OCI-LY7 (cell line): ENCODE measurements at regions not wholly inside any gene's neighbourhood (a gene's known extent, or its start where the extent isn't known, plus 50 kb on each side); places are given as distances from the start of the nearest gene placed in this dataset.

ENCODE experiments used
- EZH2phosphoT487 ChIP-seq: fragments of 200-600 bp; sonication (generic); IDR thresholded peaks from 2 replicates; pipeline ENCODE4 v1.6.1; 2018; ENCODE audit warnings: low read depth, borderline replicate concordance, mild to moderate bottlenecking, mixed run types, antibody characterized with exemption, low read length, moderate library complexity, mixed read lengths
- TF ChIP-seq, protein P1 (sequence below): fragments of 200-600 bp; sonication (generic); conservative IDR thresholded peaks from 2 replicates; pipeline ENCODE4 v1.5.1; 2014; ENCODE audit warnings: mild to moderate bottlenecking, antibody characterized with exemption, low read length, moderate library complexity, mixed read lengths

DNA sequence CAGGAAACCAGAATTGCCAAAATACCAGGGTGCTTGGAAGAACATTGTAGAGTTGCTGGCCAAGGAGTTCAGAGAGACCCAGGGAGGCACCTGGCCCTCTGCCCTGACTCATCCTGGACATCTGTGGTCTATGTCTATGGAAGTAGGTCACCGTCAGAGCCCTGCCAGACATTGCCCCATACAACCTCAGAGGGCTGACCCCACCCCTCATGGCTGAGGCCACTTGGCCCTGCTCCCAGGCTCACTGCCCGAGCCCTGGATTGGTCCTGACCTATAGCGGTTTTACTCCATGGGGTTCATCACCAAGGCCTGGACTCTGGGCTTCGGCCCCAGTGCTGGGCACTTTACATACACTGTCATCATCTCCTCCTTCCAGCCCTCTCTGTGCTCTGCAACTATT is 233.1 kb downstream of the PTPRU start:
- TF ChIP-seq, protein P1, sequence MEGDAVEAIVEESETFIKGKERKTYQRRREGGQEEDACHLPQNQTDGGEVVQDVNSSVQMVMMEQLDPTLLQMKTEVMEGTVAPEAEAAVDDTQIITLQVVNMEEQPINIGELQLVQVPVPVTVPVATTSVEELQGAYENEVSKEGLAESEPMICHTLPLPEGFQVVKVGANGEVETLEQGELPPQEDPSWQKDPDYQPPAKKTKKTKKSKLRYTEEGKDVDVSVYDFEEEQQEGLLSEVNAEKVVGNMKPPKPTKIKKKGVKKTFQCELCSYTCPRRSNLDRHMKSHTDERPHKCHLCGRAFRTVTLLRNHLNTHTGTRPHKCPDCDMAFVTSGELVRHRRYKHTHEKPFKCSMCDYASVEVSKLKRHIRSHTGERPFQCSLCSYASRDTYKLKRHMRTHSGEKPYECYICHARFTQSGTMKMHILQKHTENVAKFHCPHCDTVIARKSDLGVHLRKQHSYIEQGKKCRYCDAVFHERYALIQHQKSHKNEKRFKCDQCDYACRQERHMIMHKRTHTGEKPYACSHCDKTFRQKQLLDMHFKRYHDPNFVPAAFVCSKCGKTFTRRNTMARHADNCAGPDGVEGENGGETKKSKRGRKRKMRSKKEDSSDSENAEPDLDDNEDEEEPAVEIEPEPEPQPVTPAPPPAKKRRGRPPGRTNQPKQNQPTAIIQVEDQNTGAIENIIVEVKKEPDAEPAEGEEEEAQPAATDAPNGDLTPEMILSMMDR = no peak
- no peak for TF ChIP-seq EZH2phosphoT487
